ENCODE measurements at regions not wholly inside any gene's neighbourhood (a gene's known extent, or its start where the extent isn't known, plus 50 kb on each side); places are given as distances from the start of the nearest gene placed in this dataset.

DNA sequence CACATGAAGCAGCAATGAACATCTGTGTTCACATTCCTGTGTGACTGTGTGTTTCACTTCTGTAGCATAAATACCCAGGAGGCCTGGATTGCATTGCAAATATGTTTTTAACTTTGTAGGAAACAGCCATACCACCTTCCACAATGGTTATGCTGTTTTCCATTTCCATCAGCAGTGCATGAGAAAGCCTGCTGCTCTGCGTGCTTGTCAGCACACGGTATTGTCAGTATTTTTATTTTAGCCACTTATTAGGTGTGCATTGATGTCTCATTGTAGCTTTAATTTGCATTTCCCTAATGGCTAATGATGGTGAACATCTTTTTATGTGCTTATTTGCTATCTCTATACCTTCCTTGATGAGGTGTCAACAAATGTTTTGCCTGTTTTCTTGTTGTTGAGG is 355.9 kb downstream of the TRIML1 start:
- Histone ChIP-seq H3K4me3 (replicated peaks in 1 of 2; ENCODE audit: low read depth in 1 of 2, low read length in 2 of 2) (no peak overlapping the region), H3K27me3 (ENCODE audit: insufficient read depth, low read length) (no peaks in the 10 kb centered on the region), H3K4me1 (ENCODE audit: control insufficient read depth in 1 of 2, insufficient read depth in 2 of 2, low read length in 2 of 2) (no peaks in the 10 kb centered on the region), H4K20me1 (ENCODE audit: insufficient read depth) (no peaks in the 10 kb centered on the region), H2AFZ (ENCODE audit: low read depth, low read length, poor library complexity, severe bottlenecking) (no peak overlapping the region), H3K9ac (ENCODE audit: low read length) (no peak overlapping the region), H3K9me2 (ENCODE audit: insufficient read depth) (no peaks in the 10 kb centered on the region), H3K36me3 (ENCODE audit: control insufficient read depth in 1 of 2, insufficient read depth in 2 of 2, low read length in 2 of 2) (no peaks in the 10 kb centered on the region), H3K9me3 (ENCODE audit: control insufficient read depth in 1 of 2, insufficient read depth in 1 of 2, low read depth in 1 of 2, low read length in 2 of 2) (peaks cover 0 to 4% of the 10 kb centered on the region in 2 experiments; a peak in 1 of 4 replicates), H3K27ac (ENCODE audit: low read depth, low read length) (no peak overlapping the region), H3K4me2 (ENCODE audit: low read length) (no peak overlapping the region), H3K79me2 (ENCODE audit: insufficient read depth, low read length) (no peaks in the 10 kb centered on the region)
- DNase-seq (ENCODE audit: low read depth, low spot score) (no peak), ATAC-seq (no peak)
- BruUV-seq (replicated peaks): no TSS peak
- intact Hi-C loops (cut with micrococcal nuclease): no loop called here
- RAD21 ChIA-PET (ENCODE audit: low non-redundant PET in 1 of 2, low total read pairs in 2 of 2, uncharacterized antibody in 2 of 2, unreplicated experiment in 2 of 2): no interaction called here
- TF ChIP-seq SP1 (IDR thresholded peaks at IDR 0.05; ENCODE audit: low read depth): no peak
- TF ChIP-seq YY1 (IDR thresholded peaks at IDR 0.05; ENCODE audit: extremely low read depth, insufficient replicate concordance, low read depth, low read length): no peak
- no peak for TF ChIP-seq TCF7L2 (IDR thresholded peaks at IDR 0.05; ENCODE audit: borderline replicate concordance, extremely low read depth, insufficient read depth, insufficient read length)
- TF ChIP-seq SRF (IDR thresholded peaks at IDR 0.05; ENCODE audit: low read depth): no peak
- no peak for TF ChIP-seq EZH2phosphoT487 (IDR thresholded peaks at IDR 0.05; ENCODE audit: borderline replicate concordance)
- TF ChIP-seq POLR2A (IDR thresholded peaks at IDR 0.05; ENCODE audit: borderline replicate concordance, extremely low read depth, insufficient read depth, insufficient read length): no peak
- no peak for TF ChIP-seq JUND (IDR thresholded peaks at IDR 0.05)
- TF ChIP-seq EZH2 (IDR thresholded peaks at IDR 0.05): no peak
- TF ChIP-seq ZNF274 (IDR thresholded peaks at IDR 0.05; ENCODE audit: low read depth, low read length): no peak
- TF ChIP-seq POLR2AphosphoS5 (IDR thresholded peaks at IDR 0.05; ENCODE audit: low read depth, low read length): no peak
- no peak for TF ChIP-seq CEBPB (IDR thresholded peaks at IDR 0.05; ENCODE audit: low read depth)
- no peak for TF ChIP-seq CTCF (IDR thresholded peaks at IDR 0.05 in 2 of 3, conservative IDR thresholded peaks at IDR 0.05 in 1 of 3; ENCODE audit: borderline replicate concordance in 1 of 3, insufficient read depth in 1 of 3, low read depth in 2 of 3, low read length in 2 of 3)
- POLR2A ChIA-PET: no interaction called here
- CTCF ChIA-PET: no interaction called here
